MM.1S (cell line): ENCODE measurements at regions not wholly inside any gene's neighbourhood (a gene's known extent, or its start where the extent isn't known, plus 50 kb on each side); places are given as distances from the start of the nearest gene placed in this dataset.

Experiments used
- DNase-seq: peaks from one replicate; pipeline ENCODE4 v3.0.0-alpha.2; 2015
- H2AFZ ChIP-seq: fragments of 300-600 bp; sonication (generic); 2 replicates; pipeline ENCODE4 v1.6.0; 2016; ENCODE audit warnings: antibody characterized with exemption, low read length
- H3F3A ChIP-seq: fragments of 300-600 bp; sonication (generic); 2 replicates; pipeline ENCODE4 v1.6.1; 2016; ENCODE audit warnings: mild to moderate bottlenecking, antibody characterized with exemption, low read length, moderate library complexity, mixed read lengths; ENCODE audit not compliant: insufficient read depth
- H3K27ac ChIP-seq: fragments of 300-600 bp; sonication (generic); 2 replicates; pipeline ENCODE4 v1.5.1; 2016; ENCODE audit warnings: mild to moderate bottlenecking, low read length
- H3K27me3 ChIP-seq: fragments of 300-600 bp; sonication (generic); replicated peaks from 2 replicates; pipeline ENCODE4 v1.6.0; 2016; ENCODE audit warnings: low read length; ENCODE audit not compliant: insufficient read depth
- H3K36me3 ChIP-seq: fragments of 300-600 bp; sonication (generic); replicated peaks from 2 replicates; pipeline ENCODE4 v1.6.1; 2016; ENCODE audit warnings: mild to moderate bottlenecking, low read length, mixed read lengths; ENCODE audit not compliant: insufficient read depth
- H3K4me1 ChIP-seq: fragments of 300-600 bp; sonication (generic); 2 replicates; pipeline ENCODE4 v1.6.1; 2016; ENCODE audit warnings: low read length, mixed read lengths
- H3K4me2 ChIP-seq: fragments of 300-600 bp; sonication (generic); 2 replicates; pipeline ENCODE4 v1.6.0; 2016; ENCODE audit warnings: low read depth, low read length
- H3K4me3 ChIP-seq: fragments of 300-600 bp; sonication (generic); 2 replicates; pipeline ENCODE4 v1.5.1; 2016; ENCODE audit warnings: low read length, mixed read lengths
- H3K79me2 ChIP-seq: fragments of 300-600 bp; sonication (generic); 2 replicates; pipeline ENCODE4 v1.6.1; 2016; ENCODE audit warnings: mixed run types, low read length, mixed read lengths
- H3K9ac ChIP-seq: fragments of 300-600 bp; sonication (generic); 2 replicates; pipeline ENCODE4 v1.6.1; 2016; ENCODE audit warnings: low read length, mixed read lengths
- H3K9me2 ChIP-seq: fragments of 300-600 bp; sonication (generic); replicated peaks from 2 replicates; pipeline ENCODE4 v1.6.1; 2016; ENCODE audit warnings: mild to moderate bottlenecking, low read length, mixed read lengths; ENCODE audit not compliant: insufficient read depth
- H3K9me3 ChIP-seq: fragments of 300-600 bp; sonication (generic); replicated peaks from 2 replicates; pipeline ENCODE4 v1.6.1; 2016; ENCODE audit warnings: mild to moderate bottlenecking, low read length, mixed read lengths; ENCODE audit not compliant: insufficient read depth
- H4K20me1 ChIP-seq: fragments of 300-600 bp; sonication (generic); 2 replicates; pipeline ENCODE4 v1.6.1; 2016; ENCODE audit warnings: mild to moderate bottlenecking, low read length, moderate library complexity, mixed read lengths; ENCODE audit not compliant: insufficient read depth
- EZH2 ChIP-seq: fragments of 300-600 bp; sonication (generic); optimal IDR thresholded peaks from 2 replicates; pipeline ENCODE3; 2017; ENCODE audit warnings: low read depth, mild to moderate bottlenecking, antibody characterized with exemption, low read length, mixed read lengths
- EZH2phosphoT487 ChIP-seq: fragments of 300-600 bp; sonication (generic); IDR thresholded peaks from 2 replicates; pipeline ENCODE4 v1.6.1; 2018; ENCODE audit warnings: antibody characterized with exemption, low read length
- TF ChIP-seq, protein P1 (sequence below): fragments of 300-600 bp; sonication (generic); IDR thresholded peaks from 2 replicates; pipeline ENCODE4 v1.5.1; 2016; ENCODE audit warnings: antibody characterized with exemption, low read length, mixed read lengths

- Histone ChIP-seq H3K27ac (no peak overlapping the region), H3K9me2 (no peaks in the 10 kb centered on the region)
- no peak for TF ChIP-seq EZH2
- TF ChIP-seq, protein P1, sequence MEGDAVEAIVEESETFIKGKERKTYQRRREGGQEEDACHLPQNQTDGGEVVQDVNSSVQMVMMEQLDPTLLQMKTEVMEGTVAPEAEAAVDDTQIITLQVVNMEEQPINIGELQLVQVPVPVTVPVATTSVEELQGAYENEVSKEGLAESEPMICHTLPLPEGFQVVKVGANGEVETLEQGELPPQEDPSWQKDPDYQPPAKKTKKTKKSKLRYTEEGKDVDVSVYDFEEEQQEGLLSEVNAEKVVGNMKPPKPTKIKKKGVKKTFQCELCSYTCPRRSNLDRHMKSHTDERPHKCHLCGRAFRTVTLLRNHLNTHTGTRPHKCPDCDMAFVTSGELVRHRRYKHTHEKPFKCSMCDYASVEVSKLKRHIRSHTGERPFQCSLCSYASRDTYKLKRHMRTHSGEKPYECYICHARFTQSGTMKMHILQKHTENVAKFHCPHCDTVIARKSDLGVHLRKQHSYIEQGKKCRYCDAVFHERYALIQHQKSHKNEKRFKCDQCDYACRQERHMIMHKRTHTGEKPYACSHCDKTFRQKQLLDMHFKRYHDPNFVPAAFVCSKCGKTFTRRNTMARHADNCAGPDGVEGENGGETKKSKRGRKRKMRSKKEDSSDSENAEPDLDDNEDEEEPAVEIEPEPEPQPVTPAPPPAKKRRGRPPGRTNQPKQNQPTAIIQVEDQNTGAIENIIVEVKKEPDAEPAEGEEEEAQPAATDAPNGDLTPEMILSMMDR, result no peak
- no peak for TF ChIP-seq EZH2phosphoT487
These were observed 251.7 kb upstream of the TMEM132C start for GRCh38 chr12:128015276-128015675.

GRCh38 chr12:128018067-128018466 lies 248.9 kb upstream of the TMEM132C start:
- Histone ChIP-seq H3K27ac (no peak overlapping the region), H3K4me3 (no peak overlapping the region), H3K36me3 (no peaks in the 10 kb centered on the region), H3K9me2 (no peaks in the 10 kb centered on the region), H4K20me1 (no peaks in the 10 kb centered on the region), H3K79me2 (no peaks in the 10 kb centered on the region), H3K4me1 (no peaks in the 10 kb centered on the region), H3K4me2 (no peak overlapping the region), H3F3A (no peaks in the 10 kb centered on the region), H3K27me3 (no peaks in the 10 kb centered on the region), H2AFZ (no peak overlapping the region), H3K9me3 (no peaks in the 10 kb centered on the region), H3K9ac (no peak overlapping the region)
- no peak for DNase-seq
- TF ChIP-seq EZH2, result no peak
- TF ChIP-seq, protein P1, result no peak
- no peak for TF ChIP-seq EZH2phosphoT487

More at GRCh38 chr12:128015276-128015675, 251.7 kb upstream of the TMEM132C start:
- H3K4me1 ChIP-seq, result no peaks in the 10 kb centered on the region
- no peak overlapping the region for H3K9ac ChIP-seq
- no peaks in the 10 kb centered on the region for H4K20me1 ChIP-seq
- H3K9me3 ChIP-seq, result no peaks in the 10 kb centered on the region
- H3K36me3 ChIP-seq, result no peaks in the 10 kb centered on the region
- H3K4me2 ChIP-seq, result no peak overlapping the region
- H3K4me3 ChIP-seq, result no peak overlapping the region
- DNase-seq, result no peak
- H3K79me2 ChIP-seq, result no peaks in the 10 kb centered on the region
- H3F3A ChIP-seq, result no peaks in the 10 kb centered on the region
- no peaks in the 10 kb centered on the region for H3K27me3 ChIP-seq
- no peak overlapping the region for H2AFZ ChIP-seq

DNA sequence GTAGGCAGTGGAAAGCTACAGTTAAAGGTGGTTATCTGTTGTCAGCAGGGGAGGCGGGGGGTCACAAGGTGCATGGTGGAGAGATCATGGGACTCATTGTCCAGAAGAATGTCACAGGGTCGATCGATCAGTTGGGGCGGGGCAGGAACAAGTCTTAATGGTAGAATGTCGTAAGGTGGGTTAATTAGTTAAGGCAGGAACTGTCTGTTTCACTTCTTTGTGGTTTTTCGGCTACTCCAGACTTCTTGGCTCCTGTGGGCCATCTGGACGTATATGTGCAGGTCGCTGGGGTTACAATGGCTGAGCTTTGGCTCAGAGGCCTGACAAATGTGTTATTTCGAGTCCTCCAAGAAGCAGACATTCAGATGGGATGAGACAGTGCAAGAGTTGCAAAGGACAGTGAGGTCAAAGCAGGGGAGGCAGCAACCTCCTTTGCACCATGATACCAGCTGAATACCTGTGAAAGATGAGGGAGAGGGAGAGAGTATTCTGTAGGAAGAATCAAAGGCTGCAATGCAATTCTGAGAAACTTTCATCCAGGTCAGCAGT lies 246.9 kb upstream of the TMEM132C start:
- Histone ChIP-seq H3K79me2 (no peaks in the 10 kb centered on the region), H3F3A (no peaks in the 10 kb centered on the region), H3K4me2 (no peak overlapping the region), H2AFZ (no peak overlapping the region), H3K27me3 (no peaks in the 10 kb centered on the region), H4K20me1 (no peaks in the 10 kb centered on the region), H3K4me1 (no peaks in the 10 kb centered on the region), H3K4me3 (no peak overlapping the region), H3K9ac (no peak overlapping the region), H3K9me3 (no peaks in the 10 kb centered on the region), H3K9me2 (no peaks in the 10 kb centered on the region), H3K36me3 (no peaks in the 10 kb centered on the region), H3K27ac (no peak overlapping the region)
- TF ChIP-seq EZH2 (no peak), EZH2phosphoT487 (no peak)
- TF ChIP-seq, protein P1, result no peak
- no peak for DNase-seq
